Stimulated activated CD4-positive, alpha-beta T cell treated with anti-CD3 and anti-CD28 coated beads, Interleukin-2, amount 100 ng/mL, for 24 hours (primary cell): ENCODE measurements at regions not wholly inside any gene's neighbourhood (a gene's known extent, or its start where the extent isn't known, plus 50 kb on each side); places are given as distances from the start of the nearest gene placed in this dataset.

Source experiments
- DNase-seq, 2 donors: peaks; one replicate each; pipeline ENCODE4 v3.0.0-alpha.2; 2020

DNA sequence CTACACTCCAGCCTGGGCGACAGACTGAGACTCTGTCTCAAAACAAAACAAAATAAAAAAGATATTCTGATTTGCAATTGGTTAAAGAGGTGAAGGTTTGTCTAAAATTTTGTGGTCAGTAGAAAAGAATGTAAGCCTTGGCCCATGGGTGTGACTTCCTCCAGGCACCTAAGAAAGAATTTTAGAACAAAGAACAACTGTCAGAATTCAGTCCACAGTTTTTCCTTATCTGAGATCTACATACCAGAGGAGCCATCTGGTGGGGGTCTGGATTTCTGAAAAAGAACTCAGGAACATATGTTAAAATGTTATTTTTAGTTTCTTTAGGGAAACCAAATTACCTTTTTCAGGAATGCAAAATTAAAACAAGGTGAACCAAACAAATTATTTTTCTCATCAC is 434.1 kb downstream of the ANKRD50 start:
- no peak for DNase-seq

DNA sequence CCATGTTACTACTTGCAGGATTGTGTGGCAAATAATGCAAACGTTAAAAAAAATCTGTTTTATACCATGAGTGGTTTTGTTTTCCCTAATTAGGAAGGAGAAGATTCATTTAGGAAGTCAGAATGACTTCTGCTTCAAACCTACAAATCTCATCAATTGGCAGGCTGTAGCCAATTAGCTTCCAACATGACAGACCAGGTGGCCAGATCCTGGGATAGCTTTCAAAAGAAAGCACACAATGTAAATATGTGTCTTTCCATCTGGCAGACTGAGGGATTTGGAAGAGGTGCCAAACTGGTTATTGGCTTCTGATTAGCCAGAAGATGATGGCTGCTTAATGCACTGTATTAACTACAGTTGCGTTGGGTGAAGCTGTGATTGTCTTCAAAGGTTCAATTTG is 432.8 kb downstream of the ANKRD50 start:
- DNase-seq, result no peak

DNA sequence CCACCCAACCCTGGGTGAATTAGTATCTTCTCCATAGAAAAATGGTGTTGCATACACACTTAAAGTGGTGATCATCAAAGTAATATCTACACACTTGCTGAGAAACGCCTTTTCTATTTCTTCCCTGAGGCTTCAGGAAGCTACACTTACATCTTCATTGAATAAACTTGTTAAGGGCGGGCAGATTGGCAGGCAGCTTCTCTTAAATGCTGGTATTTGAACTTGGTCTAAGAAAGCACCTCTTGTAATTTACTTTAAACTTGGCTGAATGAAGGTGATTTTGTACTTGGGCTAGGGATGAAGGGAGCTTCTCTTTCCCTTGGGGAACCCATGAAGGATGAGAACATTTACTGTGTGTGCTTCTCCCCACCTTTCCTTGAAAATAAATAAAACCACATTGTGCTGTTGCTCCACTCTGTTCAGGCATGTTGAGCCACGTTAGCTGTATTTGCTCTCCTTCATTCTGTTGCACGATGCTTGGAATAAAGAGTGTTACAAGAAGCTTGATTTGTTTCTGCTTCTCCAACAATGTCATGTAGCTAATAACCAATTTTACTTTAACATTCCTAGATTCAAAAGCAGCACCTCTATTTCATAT is 430.1 kb downstream of the ANKRD50 start:
- no peak for DNase-seq

GRCh38 chr4:124288706-124289486 is 423.6 kb downstream of the ANKRD50 start:
- DNase-seq, result no peak

DNA sequence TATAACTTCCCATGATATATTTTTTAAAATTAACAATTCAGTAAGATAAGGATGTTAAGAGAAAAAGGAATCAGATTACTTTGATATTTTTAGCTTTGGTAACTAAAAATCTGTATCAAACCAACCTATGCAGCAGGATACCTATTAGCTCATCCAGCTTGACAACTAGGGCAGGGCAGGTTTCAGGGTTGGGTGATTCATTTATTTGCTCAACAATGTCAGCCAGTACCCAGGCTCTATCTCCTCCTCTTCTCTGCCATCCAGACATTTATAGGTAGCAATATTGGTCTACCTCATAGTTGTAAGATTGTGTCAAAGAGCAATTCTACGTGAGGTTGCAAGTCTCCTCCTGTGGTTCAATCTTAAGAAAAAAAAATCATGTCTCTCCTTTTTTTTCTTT is 421.9 kb downstream of the ANKRD50 start:
- no peak for DNase-seq

DNA sequence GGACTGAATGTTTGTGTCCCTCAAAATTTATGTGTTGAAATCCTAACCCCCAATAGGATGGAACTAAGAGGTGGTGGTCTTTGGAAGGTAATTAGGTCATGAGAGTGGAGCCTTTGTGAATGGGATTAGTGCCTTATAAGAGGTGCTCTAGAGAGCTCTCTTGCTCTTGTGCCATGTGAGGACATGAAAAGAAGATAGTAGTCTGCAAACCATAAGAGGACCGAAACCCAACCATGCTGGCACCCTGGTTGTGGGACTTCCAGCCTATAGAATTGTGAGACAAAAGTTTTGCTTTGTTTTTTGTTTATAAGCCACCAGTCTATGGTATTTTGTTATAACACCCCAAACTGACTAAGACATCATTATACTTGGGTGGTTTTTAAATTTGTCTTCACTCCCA is 417.1 kb downstream of the ANKRD50 start:
- DNase-seq, result no peak

DNA sequence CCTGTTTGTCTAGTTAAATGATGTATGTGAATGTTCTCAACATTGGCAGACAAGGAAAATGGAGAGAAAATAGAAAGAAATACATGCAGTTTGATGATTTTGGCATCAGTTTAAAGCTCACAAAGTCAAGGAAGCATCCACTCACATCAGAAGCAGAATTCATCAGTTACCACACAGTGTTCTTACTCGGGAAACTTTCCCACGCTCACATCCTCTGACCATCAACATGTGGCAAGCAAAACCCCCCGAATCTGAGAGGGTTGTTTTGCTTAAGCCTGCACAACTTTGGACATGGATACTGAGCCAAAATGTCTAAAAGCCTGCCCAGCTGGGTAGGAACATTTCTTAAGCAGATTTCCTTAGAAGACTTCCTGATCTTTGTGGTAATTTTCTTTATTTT is 407.6 kb downstream of the ANKRD50 start:
- DNase-seq, result no peak

DNA sequence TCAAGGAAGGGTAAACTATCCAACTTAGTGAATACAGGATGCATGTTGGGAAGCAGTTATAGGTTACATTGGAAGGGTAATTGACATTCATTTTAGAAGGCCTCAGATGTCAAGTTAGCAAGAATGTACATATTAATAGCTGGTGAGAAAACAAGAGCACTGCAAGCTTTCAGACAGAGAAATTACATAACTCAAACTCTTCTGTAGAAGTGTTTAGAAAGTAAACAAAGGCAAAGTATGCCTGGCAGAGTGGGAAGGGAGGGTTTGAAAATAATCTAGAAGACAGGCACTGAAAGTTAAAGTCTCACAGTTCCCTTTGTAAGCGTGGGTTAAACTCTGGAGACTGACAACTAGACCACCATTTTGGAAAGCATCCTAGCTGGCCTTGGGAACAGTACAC is 406.2 kb downstream of the ANKRD50 start:
- DNase-seq, result no peak

DNA sequence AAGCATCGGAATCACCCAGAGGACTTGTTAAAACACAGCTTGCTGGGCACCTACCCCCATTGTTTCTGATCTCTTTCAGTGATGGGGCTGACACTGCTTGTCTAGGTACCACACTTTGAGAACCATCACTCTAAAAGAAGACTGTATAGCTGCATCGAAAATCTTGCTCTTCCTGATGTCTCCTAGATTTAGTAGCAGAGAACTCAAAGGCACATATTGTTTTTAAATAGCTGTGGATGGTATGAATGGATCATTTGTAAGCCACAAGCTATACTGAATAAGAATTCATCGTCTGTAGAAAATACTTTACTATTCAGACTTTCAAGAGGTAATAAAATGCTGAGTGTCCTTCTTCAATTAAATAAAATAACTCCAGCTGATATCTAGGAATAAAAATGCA is 405.4 kb downstream of the ANKRD50 start:
- no peak for DNase-seq

DNA sequence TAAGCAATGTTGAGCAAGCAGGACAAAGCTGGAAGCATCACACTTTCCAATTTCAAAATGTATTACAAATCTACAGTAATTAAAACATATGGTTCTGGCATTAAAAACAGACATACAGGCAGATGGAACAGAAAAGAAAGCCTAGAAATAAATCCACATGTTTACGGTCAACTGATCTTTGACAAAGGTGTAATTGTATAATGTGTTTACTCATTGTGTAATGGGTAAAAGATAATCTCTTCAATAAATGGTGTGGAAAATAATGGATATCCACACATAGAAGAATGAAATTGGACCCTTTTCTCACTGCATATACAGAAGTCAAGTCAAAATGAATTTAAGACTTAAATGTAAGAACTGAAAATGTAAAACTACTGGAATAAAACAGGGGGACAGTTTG is 394.2 kb downstream of the ANKRD50 start:
- no peak for DNase-seq

DNA sequence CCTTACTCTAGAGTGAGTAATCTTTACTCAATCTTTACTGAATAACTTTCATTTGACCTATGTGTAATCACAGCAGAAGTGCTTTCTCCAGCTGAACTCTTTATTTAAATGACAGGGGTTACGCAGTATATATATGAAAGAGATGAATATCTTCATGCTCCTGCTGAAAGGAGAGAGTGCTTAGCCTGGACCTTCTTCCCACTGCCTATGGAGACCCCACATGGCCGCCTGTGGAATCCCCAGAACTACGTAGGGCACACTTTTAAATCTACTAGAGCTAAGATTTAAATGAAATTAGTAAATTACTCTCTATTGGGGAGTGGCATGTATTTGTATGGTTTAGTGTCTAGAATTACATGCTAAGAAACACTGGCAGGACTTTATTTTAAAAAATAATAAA is 391.2 kb downstream of the ANKRD50 start:
- no peak for DNase-seq

DNA sequence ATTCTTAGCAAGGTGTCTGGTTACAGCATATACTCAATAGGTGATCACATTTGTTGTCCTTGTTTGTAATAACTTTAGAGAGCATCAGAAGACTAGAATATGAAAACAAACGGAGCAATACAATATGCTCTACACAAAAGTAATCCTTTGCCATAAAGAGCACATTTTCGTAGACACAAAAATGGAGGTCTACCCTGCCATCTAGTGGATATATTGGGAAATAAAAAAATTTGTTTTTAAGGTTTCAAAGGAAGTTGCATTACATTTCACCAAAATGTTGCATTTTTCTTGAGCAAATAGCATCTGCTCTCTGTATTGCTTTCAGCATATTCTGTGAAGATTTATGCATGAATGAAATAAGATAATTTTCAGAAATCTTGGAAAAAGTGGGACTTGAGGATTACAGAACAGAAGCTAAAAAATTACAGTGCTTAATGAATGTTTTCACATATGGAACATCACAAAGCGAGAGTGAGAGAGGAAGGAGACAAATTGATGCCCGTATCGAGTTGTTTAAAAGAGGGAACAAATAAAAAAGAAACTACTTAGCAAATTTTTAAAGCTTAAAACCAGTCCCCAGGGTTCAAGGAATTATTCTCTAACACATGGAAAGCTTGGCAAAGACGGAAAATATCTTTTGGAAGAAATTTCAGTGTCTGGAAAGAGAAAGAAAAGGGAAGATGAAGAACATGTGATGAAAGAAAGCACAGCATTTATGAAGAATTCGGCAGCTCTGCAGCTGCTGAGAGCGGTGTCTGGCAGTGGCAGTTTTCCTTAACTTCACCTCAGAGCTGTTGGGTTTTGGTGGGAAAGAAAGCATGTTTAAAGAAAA is 390.1 kb downstream of the ANKRD50 start:
- no peak for DNase-seq

DNA sequence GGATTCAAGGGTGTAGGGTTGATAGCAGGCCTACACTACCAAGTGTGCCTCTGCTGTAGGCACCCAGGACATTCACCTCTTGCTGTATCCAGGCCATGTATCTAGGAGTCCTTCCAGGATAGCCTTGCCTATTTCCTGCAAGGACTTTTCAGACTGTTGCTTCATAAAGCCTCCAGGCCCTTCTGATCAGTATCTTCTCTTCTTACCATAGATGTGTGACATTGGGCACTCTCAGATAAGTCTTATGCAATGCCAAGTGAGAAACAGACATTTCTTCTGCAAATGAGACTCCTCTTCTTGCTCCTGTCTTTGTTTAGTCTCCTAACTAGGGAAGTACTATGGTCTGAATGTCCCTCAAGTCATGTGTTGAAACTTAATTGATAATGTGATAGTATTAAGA is 386.8 kb downstream of the ANKRD50 start:
- DNase-seq, result no peak

GRCh38 chr4:124329134-124329533 is 383.4 kb downstream of the ANKRD50 start:
- no peak for DNase-seq

DNA sequence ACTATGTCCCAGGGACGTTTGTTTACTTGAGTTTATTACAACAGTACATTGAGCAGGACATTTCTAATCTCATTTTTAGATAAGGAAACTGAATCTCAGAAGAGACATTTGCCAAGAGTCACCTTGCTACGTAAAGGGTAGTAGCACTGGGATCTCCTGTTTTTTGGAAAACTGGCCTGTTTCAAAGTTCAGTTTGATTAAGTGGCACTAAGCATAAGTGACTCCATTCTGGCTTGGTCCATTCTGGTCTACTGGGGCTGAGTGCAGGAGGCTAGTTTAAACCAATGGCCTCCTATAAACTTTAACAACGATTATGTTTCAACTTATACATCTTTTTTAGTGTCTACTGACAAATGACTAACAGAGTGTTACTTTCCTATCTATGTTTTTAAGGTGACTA is 382.5 kb downstream of the ANKRD50 start:
- no peak for DNase-seq

GRCh38 chr4:124331781-124332180 is 380.8 kb downstream of the ANKRD50 start:
- no peak for DNase-seq

- DNase-seq, result no peak
Measured at GRCh38 chr4:124333466-124333865, 379.1 kb downstream of the ANKRD50 start.

DNA sequence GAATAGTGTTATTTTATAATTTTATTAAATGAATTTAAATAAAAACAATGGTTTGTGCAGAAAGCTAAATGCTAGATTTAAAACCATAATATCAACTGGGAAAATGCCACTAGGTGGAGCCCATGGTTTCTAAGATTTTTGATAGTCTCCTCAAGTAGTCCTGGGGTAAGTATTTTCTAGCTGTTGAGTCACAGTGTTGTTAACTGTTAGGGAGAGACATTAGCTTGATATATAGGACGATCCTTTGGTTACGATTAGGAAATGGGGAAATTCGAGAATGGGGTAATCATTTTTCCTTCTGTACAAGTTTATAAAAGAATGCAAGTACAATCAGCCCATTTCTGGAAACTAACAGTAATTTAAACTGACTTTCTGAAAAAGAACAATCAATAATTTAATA is 378.4 kb downstream of the ANKRD50 start:
- DNase-seq, result no peak

DNA sequence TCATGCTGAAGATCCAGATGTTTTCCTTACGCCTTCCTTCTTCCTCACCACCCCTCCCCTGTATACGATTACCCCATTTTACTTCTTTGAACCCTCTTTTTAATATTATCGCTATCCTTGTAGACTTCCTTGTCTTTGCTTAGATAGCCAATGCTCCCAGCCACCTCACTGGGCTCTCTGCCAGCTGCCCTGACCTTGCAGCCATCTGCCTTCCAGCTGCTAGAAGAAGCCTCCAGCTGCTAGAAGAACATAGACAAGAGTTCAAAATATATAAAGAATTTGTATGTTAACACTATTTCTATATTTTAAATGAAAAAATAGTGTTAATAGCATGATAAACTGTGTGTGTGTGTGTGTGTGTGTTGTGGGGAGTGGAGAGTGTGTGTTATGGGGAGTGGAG is 374.7 kb downstream of the ANKRD50 start:
- no peak for DNase-seq

- no peak for DNase-seq
Measured at GRCh38 chr4:124343661-124344171, 368.8 kb downstream of the ANKRD50 start.

DNA sequence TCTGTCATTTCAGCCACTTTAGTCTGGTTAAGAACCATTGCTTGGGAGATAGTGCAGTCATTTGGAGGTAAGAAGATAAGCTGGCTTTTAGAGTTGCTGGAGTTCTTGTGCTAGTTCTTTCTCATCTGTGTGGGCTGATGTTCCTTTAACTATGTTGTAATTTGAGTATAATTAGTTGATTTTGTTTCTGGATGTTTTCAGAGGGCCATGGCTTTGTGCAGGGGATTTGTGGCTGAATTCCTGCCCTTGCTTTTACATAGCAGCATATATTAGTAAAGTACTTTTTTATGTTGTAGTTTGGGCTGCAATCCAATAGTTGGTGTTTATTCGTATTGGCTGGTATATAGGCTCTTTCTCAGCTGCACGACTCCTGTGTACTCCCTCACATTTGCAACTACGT is 339.6 kb downstream of the ANKRD50 start:
- no peak for DNase-seq

DNA sequence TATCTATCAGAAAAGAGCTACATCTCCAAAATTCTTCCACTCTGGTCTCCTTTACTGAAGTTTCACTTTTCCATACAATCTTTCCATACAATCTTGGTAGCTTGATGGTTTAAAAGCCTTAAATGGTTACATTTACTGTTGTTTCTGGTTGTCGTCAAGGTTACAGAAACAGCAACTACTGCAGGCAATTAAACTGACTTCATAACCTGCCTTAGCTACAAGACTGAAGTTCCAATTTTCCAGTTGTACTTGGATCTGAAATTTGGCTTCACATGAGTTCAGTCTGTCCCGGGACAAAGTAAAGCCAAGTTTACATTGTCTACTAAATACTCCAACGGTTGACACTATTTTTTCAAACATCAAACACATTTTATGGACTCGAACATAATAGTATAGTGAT is 326.4 kb downstream of the ANKRD50 start:
- DNase-seq, result no peak

DNA sequence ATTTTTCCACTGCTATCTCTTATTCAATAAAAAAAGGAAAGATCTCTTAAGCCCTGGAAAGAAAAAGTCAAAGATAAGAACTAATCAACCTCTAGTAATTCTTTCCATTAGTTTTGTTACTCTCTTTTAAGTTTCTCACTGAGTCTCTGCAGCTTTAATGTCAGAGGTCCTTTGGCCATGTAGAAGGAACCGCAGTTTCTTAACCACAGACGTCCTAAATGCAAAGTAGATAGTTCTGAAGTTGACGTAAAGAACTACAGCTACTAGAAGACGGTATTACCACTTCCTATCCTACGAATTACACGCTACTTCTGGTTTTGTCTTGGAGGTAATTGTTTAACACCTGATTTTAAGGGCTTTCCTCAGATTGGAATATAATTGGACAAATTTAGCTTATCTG is 325.9 kb downstream of the ANKRD50 start:
- DNase-seq, result no peak

DNA sequence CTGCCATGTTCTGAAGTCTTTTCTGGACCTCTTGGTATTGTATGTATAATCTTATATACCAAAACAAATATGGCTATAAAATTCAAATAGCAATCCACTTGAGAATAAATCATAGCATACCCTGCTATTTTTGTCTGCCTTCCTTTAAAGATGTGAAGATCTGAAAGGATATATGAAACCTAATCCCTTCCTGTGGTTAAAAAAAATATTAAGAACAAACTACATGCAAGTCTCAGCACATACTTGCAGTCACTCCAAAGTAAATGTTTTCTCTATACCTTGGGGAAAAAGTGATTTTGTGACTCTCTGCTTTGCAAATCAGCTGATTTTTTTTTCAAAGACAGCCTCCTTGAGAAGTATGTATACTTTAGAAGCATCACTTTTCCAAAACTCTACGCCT is 322.9 kb downstream of the ANKRD50 start:
- no peak for DNase-seq
